ENCODE measurements at regions not wholly inside any gene's neighbourhood (a gene's known extent, or its start where the extent isn't known, plus 50 kb on each side); places are given as distances from the start of the nearest gene placed in this dataset.
"Not testable (repeated sequence)": the region's sequence is repeated elsewhere in the genome, so short reads cannot be mapped to it uniquely, and the experiment has no call there.

GRCh38 chr10:28869606-28870201 lies 192.4 kb downstream of the BAMBI start:
- DNase-seq: no peak

DNA sequence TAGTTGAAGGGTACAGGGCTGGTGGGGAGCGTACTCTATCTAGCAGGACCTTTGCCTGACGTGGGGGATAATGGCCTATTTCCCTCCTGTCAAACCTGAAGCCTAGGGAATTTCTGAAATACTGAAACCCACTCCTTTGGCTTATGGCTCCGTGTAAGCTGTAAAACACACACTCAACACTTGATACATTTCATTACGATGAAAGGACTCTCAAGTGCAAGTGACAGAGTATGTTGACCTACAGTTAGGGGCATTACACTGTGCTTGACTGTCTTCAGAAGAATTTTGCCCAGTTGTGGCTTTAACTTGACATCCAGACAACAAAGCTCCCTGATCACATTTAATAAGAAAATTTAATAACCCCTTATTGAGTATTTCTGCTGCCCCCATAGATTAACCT lies 194.3 kb downstream of the BAMBI start:
- no peak for DNase-seq

DNA sequence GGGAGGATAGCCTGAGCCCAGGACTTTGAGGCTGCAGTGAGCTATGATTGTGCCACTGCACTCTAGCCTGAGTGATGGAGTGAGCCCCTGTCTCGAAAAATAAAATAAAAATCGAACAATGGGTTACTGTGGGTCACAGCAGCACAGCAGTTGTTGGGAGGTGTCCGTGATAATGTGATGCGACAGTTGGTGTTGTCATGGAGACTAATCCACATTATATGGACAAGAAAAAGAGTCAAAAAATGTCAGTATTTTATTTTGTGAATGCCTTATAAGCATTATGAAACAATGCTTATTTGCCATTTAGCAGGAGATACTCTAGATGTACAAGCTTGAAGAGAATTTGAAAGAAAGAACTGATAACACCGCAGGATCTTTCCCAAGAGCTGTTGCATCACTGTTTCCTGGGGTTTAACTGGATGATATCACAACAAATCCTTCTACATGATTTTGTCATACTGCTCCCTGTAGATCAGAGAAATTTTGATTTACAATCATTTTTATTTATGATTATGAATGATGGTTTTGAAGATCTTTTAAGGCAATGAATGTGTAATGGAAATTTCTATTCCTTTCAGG lies 195.4 kb downstream of the BAMBI start:
- DNase-seq: peak in 2 of 3 donors; percentile 26 to 28

GRCh38 chr10:28873540-28873939 lies 196.2 kb downstream of the BAMBI start:
- no peak for DNase-seq

GRCh38 chr10:28874210-28874609 lies 196.9 kb downstream of the BAMBI start:
- no peak for DNase-seq

DNA sequence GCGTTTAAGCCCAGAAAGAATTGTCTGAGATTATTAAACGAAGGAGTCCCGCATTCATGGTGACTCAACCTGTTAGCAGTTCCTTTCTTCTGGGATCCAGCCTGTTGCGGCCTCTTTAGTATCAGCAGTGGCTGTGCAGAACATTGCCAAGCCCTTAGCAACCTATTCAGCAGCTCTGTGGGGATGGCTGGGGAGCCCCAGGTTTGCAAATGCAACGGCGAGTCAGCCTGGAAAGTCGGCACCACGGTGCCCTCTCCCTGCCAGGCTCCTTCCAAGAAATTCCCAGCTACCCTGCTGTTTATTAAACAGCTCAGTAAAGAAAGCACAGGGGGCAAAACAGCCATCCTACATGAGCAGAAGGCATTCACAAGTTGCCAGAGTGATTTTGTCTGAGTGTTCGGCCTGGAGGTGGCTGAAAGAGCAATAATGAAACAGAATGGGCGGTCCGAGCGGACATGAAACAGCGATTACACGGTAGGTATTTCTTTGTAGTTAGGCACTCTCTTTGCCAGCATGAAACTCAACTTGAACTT lies 198.3 kb downstream of the BAMBI start:
- DNase-seq: peak in 1 of 3 donors; percentile 7

- no peak for DNase-seq
These were observed 201.1 kb downstream of the BAMBI start for GRCh38 chr10:28878236-28878970.

DNA sequence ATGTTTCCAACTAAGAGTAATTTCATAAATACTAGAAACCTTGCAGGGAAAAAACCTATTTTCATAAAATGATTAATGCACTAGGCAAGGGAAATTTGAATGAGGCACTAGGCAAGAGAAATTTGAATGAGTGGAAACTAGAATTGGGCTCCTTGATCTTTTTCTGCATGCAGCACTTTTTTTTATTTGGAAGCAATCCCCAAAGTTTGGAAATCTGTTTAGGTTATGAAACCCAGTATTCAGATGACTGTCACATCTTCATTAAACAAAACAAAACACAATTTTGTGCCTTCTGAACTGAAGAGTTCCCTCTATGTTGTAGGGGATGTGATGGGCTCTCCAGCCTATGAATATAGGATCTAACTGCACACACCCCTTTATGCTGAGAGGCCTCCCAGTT lies 201.9 kb downstream of the BAMBI start:
- DNase-seq: no peak

GRCh38 chr10:28879875-28880682 lies 202.8 kb downstream of the BAMBI start:
- DNase-seq: no peak

GRCh38 chr10:28880683-28880950 lies 203.3 kb downstream of the BAMBI start:
- no peak for DNase-seq

DNA sequence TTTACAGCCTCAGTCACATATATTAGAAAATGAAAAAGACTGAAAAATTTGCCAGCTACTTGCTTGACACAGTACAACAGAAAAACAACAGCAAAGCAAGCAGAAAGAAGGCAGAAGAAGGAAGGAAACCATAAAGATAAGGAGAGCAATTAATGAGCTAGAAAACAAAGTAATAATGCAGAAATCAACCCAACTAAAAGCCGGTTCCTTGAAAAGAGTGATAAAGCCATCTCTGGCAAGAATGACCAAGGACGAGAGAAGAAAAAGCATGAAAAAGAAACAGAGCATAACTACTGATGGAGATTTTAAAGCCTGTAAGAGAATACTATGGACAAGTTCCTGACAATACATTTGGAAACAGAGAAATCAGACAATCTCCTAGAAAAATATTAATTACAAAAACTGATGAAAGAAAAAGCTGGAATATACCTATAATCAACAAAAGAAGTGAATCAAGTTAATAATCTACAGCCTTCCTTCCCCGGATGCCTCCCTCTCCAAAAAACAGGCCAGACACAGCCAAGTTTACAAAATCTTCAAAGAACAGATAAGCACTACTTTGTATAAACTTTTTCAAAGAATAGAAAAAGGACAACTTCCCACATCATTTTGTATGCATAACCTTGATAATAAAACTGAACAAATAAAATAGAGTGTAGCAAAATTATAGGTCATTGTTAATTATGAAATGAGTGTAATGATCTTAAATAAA lies 204.0 kb downstream of the BAMBI start:
- no peak for DNase-seq

- DNase-seq: no peak
These were observed 206.6 kb downstream of the BAMBI start for GRCh38 chr10:28883741-28884423.

DNA sequence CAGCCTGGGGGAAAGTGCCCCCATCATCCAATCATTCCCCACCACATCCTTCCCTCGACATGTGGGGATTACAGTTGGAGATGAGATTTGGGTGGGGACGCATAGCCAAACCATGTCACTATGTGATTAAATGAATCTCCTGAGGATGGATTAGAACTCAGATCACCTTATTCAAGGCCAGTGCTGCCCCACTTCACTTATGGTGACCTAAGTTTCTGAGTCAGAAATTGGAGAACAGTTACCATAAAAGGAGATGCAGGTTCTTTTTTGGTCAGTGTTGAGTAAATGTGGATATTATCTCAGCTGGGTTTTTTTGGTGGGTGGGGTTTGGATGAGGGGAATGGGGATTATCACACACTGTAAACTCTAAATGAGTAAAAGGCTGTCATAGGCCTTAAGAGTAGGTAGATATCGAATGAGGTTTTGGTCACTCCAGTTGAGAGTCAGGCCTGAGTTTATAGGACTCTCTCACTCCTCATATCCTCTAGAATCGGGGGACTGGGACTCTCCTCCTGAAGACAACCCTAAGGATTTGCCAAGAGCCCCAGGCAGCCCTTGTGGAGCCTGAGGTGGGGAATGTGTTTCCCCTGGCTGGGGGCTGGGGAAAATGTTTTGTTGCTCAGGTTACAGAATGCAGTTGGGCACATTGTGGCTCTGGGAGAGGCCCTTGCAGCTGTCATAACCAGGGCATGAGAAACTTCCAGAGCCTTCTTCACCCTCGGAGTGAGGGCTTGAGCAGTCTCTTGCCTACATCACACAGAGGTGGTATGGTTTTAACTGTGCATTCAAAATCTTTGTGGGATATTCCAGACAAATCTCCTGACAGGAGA lies 213.0 kb downstream of the BAMBI start:
- DNase-seq: peak; percentile 49 to 76 (median 75)

GRCh38 chr10:28891058-28891713 lies 213.9 kb downstream of the BAMBI start:
- DNase-seq: peak; percentile 38 to 77 (median 74)

DNA sequence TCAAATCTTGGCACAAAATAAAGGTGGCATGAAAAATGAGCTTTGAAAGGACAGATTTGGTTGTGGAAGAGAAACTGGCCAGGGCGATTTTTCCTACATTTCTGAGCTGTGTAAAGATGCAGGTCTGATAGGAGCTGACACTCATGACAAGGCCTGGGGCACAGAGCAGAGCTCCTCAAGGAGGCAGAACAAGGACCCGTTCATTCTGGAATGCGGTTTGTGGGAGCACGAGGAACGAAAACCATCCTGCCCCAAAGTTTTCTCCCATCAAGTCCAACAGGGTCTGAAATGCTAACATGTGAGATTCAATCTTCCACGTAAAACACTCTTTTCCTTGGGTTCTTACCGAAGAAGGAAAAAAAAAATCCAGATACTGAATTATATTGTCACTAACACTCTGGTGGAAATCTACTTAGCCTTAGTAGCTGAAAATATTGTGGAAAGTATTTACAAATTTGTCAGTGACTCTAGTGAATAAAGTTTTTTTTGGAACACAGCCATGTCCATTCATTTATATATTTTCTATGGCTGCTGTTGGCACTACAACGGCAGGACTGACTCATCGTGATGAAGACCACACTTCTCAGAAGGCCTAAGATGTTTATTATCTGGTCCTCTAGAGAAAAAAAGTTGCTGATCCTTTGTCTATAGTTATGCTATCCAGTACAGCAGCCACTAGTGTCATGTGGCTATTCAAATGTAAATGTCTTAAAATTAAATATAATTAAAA lies 215.7 kb downstream of the BAMBI start:
- no peak for DNase-seq

GRCh38 chr10:28894146-28894545 lies 216.8 kb downstream of the BAMBI start:
- no peak for DNase-seq

DNA sequence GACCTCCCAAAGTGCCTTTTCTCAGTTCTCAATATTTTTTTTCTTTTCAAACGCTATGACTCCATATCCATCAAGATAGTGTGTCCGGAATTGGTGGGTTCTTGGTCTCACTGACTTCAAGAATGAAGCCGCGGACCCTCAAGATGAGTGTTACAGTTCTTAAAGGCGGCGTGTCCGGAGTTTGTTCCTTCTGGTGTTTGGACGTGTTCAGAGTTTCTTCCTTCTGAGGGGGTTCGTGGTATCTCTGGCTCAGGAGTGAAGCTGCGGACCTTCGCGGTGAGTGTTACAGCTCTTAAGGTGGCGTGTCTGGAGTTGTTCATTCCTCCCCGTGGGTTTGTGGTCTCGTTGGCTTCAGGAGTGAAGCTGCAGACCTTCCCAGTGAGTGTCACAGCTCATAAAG lies 218.3 kb downstream of the BAMBI start:
- DNase-seq: not testable (repeated sequence)

GRCh38 chr10:28896791-28897409 lies 219.6 kb downstream of the BAMBI start:
- DNase-seq: not testable (repeated sequence)

Measured in suppressor macrophage treated with lipopolysaccharide for 1 hour (primary cell).